ENCODE measurements at regions not wholly inside any gene's neighbourhood (a gene's known extent, or its start where the extent isn't known, plus 50 kb on each side); places are given as distances from the start of the nearest gene placed in this dataset.
"Not testable (repeated sequence)": the region's sequence is repeated elsewhere in the genome, so short reads cannot be mapped to it uniquely, and the experiment has no call there.

- DNase-seq, result no peak
- H3K27me3 ChIP-seq (ENCODE audit: insufficient read depth, low read depth, severe bottlenecking), result no peaks in the 10 kb centered on the region
- no peaks in the 10 kb centered on the region for H3K9me3 ChIP-seq (ENCODE audit: severe bottlenecking)
- H3K4me3 ChIP-seq (ENCODE audit: low read depth, low read length), result no peak overlapping the region
- TF ChIP-seq, protein P1, sequence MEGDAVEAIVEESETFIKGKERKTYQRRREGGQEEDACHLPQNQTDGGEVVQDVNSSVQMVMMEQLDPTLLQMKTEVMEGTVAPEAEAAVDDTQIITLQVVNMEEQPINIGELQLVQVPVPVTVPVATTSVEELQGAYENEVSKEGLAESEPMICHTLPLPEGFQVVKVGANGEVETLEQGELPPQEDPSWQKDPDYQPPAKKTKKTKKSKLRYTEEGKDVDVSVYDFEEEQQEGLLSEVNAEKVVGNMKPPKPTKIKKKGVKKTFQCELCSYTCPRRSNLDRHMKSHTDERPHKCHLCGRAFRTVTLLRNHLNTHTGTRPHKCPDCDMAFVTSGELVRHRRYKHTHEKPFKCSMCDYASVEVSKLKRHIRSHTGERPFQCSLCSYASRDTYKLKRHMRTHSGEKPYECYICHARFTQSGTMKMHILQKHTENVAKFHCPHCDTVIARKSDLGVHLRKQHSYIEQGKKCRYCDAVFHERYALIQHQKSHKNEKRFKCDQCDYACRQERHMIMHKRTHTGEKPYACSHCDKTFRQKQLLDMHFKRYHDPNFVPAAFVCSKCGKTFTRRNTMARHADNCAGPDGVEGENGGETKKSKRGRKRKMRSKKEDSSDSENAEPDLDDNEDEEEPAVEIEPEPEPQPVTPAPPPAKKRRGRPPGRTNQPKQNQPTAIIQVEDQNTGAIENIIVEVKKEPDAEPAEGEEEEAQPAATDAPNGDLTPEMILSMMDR (IDR thresholded peaks at IDR 0.05; ENCODE audit: low read depth, low read length), result no peak
- no peak overlapping the region for H3K27ac ChIP-seq
- no peaks in the 10 kb centered on the region for H3K36me3 ChIP-seq
Measured at GRCh38 chr7:34220506-34221185, 315.3 kb downstream of the BMPER start.

GRCh38 chr7:34222316-34222715, 317.0 kb downstream of the BMPER start:
- no peak overlapping the region for H3K4me3 ChIP-seq (ENCODE audit: low read depth, low read length)
- no peaks in the 10 kb centered on the region for H3K9me3 ChIP-seq (ENCODE audit: severe bottlenecking)
- no peaks in the 10 kb centered on the region for H3K27me3 ChIP-seq (ENCODE audit: insufficient read depth, low read depth, severe bottlenecking)
- TF ChIP-seq, protein P1 (IDR thresholded peaks at IDR 0.05; ENCODE audit: low read depth, low read length), result no peak
- no peaks in the 10 kb centered on the region for H3K36me3 ChIP-seq
- H3K27ac ChIP-seq, result no peak overlapping the region
- no peak for DNase-seq

DNA sequence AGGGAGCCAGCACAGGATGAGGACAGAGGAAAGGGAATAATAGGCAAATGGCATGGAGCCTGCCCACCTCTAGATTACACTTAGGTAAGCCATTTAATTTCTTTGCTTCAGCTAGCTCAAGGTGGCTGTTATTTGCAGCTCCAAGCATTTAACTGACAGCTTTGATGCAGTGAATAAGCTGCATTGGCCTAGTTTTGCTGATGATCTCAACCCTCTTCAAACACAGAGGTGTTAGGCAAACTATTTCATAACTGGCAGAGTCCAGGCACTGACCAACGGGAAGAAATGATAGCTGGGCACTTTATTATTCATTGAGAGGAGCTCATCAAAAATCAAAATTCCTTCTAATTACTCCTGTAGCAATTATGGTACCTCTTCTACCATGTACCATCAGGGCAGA, 317.4 kb downstream of the BMPER start:
- Histone ChIP-seq H3K27me3 (ENCODE audit: insufficient read depth, low read depth, severe bottlenecking) (no peaks in the 10 kb centered on the region), H3K36me3 (no peaks in the 10 kb centered on the region), H3K9me3 (ENCODE audit: severe bottlenecking) (no peaks in the 10 kb centered on the region), H3K4me3 (ENCODE audit: low read depth, low read length) (no peak overlapping the region), H3K27ac (no peak overlapping the region)
- TF ChIP-seq, protein P1 (IDR thresholded peaks at IDR 0.05; ENCODE audit: low read depth, low read length), result no peak
- no peak for DNase-seq

- TF ChIP-seq, protein P1 (IDR thresholded peaks at IDR 0.05; ENCODE audit: low read depth, low read length), result no peak
- DNase-seq, result no peak
- H3K27me3 ChIP-seq (ENCODE audit: insufficient read depth, low read depth, severe bottlenecking), result no peaks in the 10 kb centered on the region
- H3K9me3 ChIP-seq (ENCODE audit: severe bottlenecking), result no peaks in the 10 kb centered on the region
- no peak overlapping the region for H3K4me3 ChIP-seq (ENCODE audit: low read depth, low read length)
- no peak overlapping the region for H3K27ac ChIP-seq
- no peaks in the 10 kb centered on the region for H3K36me3 ChIP-seq
Measured at GRCh38 chr7:34224281-34224680, 318.9 kb downstream of the BMPER start.

GRCh38 chr7:34225193-34225592, 319.9 kb downstream of the BMPER start:
- Histone ChIP-seq H3K36me3 (no peaks in the 10 kb centered on the region), H3K27me3 (ENCODE audit: insufficient read depth, low read depth, severe bottlenecking) (no peaks in the 10 kb centered on the region), H3K4me3 (ENCODE audit: low read depth, low read length) (no peak overlapping the region), H3K27ac (no peak overlapping the region), H3K9me3 (ENCODE audit: severe bottlenecking) (no peaks in the 10 kb centered on the region)
- TF ChIP-seq, protein P1 (IDR thresholded peaks at IDR 0.05; ENCODE audit: low read depth, low read length), result no peak
- DNase-seq, result no peak

GRCh38 chr7:34227525-34227924, 322.2 kb downstream of the BMPER start:
- H3K9me3 ChIP-seq (ENCODE audit: severe bottlenecking), result no peaks in the 10 kb centered on the region

GRCh38 chr7:34235101-34235500, 329.8 kb downstream of the BMPER start:
- H3K9me3 ChIP-seq (ENCODE audit: severe bottlenecking); H3K27me3 ChIP-seq (ENCODE audit: insufficient read depth, low read depth, severe bottlenecking); H3K36me3 ChIP-seq; H3K4me3 ChIP-seq (ENCODE audit: low read depth, low read length); DNase-seq; H3K27ac ChIP-seq: not testable (repeated sequence)

More at GRCh38 chr7:34227525-34227924, 322.2 kb downstream of the BMPER start:
- Histone ChIP-seq H3K27me3 (ENCODE audit: insufficient read depth, low read depth, severe bottlenecking) (no peaks in the 10 kb centered on the region), H3K4me3 (ENCODE audit: low read depth, low read length) (no peak overlapping the region), H3K36me3 (no peaks in the 10 kb centered on the region), H3K27ac (no peak overlapping the region)
- TF ChIP-seq, protein P1 (IDR thresholded peaks at IDR 0.05; ENCODE audit: low read depth, low read length), result no peak
- no peak for DNase-seq

Measured in WERI-Rb-1 (cell line).